SK-N-SH treated with all-trans-retinoic acid at 6 μM for 48 hours (cell line): ENCODE measurements at regions not wholly inside any gene's neighbourhood (a gene's known extent, or its start where the extent isn't known, plus 50 kb on each side); places are given as distances from the start of the nearest gene placed in this dataset.
"Not testable (repeated sequence)": the region's sequence is repeated elsewhere in the genome, so short reads cannot be mapped to it uniquely, and the experiment has no call there.

Experiments
- ATAC-seq: fragments of 200-7000 bp; cut with Tn5 transposase; 3 replicates; pipeline ENCODE4 v1.9.1; 2020; ENCODE audit warnings: mild to moderate bottlenecking, moderate library complexity
- ARNTL ChIP-seq: fragments of 450-650 bp; formaldehyde crosslinking; IDR thresholded peaks from 2 replicates; pipeline ENCODE4 v1.5.0; 2020; ENCODE audit warnings: low read depth, mild to moderate bottlenecking, moderate library complexity, borderline replicate concordance
- CREB5 ChIP-seq: fragments of 250-450 bp; sonication (Bioruptor Pico); IDR thresholded peaks from 2 replicates; pipeline ENCODE4 v1.5.1; 2020; ENCODE audit warnings: low read depth, mild to moderate bottlenecking, moderate library complexity
- CSDC2 ChIP-seq: fragments of 250-450 bp; sonication (Bioruptor Pico); IDR thresholded peaks from 2 replicates; pipeline ENCODE4 v1.5.0; 2020; ENCODE audit warnings: mild to moderate bottlenecking, moderate library complexity
- CSRNP3 ChIP-seq: fragments of 250-450 bp; sonication (Bioruptor Pico); IDR thresholded peaks from 2 replicates; pipeline ENCODE4 v1.5.1; 2021; ENCODE audit warnings: mild to moderate bottlenecking, moderate library complexity
- GLIS3 ChIP-seq: fragments of 250-450 bp; sonication (Bioruptor Pico); IDR thresholded peaks from 2 replicates; pipeline ENCODE4 v1.5.0; 2020; ENCODE audit warnings: mild to moderate bottlenecking, moderate library complexity
- ISL1 ChIP-seq: fragments of 250-450 bp; sonication (Bioruptor Pico); IDR thresholded peaks from 2 replicates; pipeline ENCODE4 v2.1.2; 2022; ENCODE audit warnings: mild to moderate bottlenecking, moderate library complexity
- OSR1 ChIP-seq: fragments of 250-450 bp; sonication (Bioruptor Pico); IDR thresholded peaks from 2 replicates; pipeline ENCODE4 v1.8.0; 2022; ENCODE audit warnings: moderate library complexity, mild to moderate bottlenecking, inconsistent platforms
- PATZ1 ChIP-seq: fragments of 250-450 bp; sonication (Bioruptor Pico); IDR thresholded peaks from 2 replicates; pipeline ENCODE4 v1.8.0; 2020; ENCODE audit warnings: mild to moderate bottlenecking, moderate library complexity, borderline replicate concordance
- POU6F1 ChIP-seq: fragments of 250-450 bp; sonication (Bioruptor Pico); IDR thresholded peaks from 2 replicates; pipeline ENCODE4 v1.8.0; 2021; ENCODE audit warnings: low read depth, mild to moderate bottlenecking, moderate library complexity, borderline replicate concordance
- PPARA ChIP-seq: fragments of 250-450 bp; sonication (Bioruptor Pico); IDR thresholded peaks from 2 replicates; pipeline ENCODE4 v1.5.0; 2020; ENCODE audit warnings: mild to moderate bottlenecking, borderline replicate concordance
- RARB ChIP-seq: fragments of 250-450 bp; sonication (Bioruptor Pico); IDR thresholded peaks from 2 replicates; pipeline ENCODE4 v1.8.0; 2021; ENCODE audit warnings: mild to moderate bottlenecking, moderate library complexity
- TCF4 ChIP-seq: fragments of 250-450 bp; sonication (Bioruptor Pico); IDR thresholded peaks from 2 replicates; pipeline ENCODE4 v1.8.0; 2021; ENCODE audit warnings: mild to moderate bottlenecking, moderate library complexity, borderline replicate concordance
- TOX ChIP-seq: fragments of 250-450 bp; sonication (Bioruptor Pico); IDR thresholded peaks from 2 replicates; pipeline ENCODE4 v1.8.0; 2021; ENCODE audit warnings: mild to moderate bottlenecking, moderate library complexity, borderline replicate concordance
- TSHZ2 ChIP-seq: fragments of 250-450 bp; sonication (Bioruptor Pico); IDR thresholded peaks from 2 replicates; pipeline ENCODE4 v1.5.0; 2020; ENCODE audit warnings: mild to moderate bottlenecking, moderate library complexity
- ZFP30 ChIP-seq: fragments of 450-650 bp; formaldehyde crosslinking; IDR thresholded peaks from 2 replicates; pipeline ENCODE4 v1.5.0; 2022; ENCODE audit warnings: mild to moderate bottlenecking, moderate library complexity
- ZNF565 ChIP-seq: fragments of 450-650 bp; formaldehyde crosslinking; conservative IDR thresholded peaks from 2 replicates; pipeline ENCODE4 v1.5.0; 2020; ENCODE audit warnings: low read depth, mild to moderate bottlenecking, moderate library complexity
- ZNF70 ChIP-seq: fragments of 450-650 bp; formaldehyde crosslinking; IDR thresholded peaks from 2 replicates; pipeline ENCODE4 v1.5.0; 2020; ENCODE audit warnings: mild to moderate bottlenecking, moderate library complexity
- ZNF8 ChIP-seq: fragments of 450-650 bp; formaldehyde crosslinking; IDR thresholded peaks from 2 replicates; pipeline ENCODE4 v1.5.0; 2020; ENCODE audit warnings: mild to moderate bottlenecking, moderate library complexity

GRCh38 chr1:14168326-14169063, 430.0 kb upstream of the KAZN start:
- TF ChIP-seq ISL1 (CRISPR knock-in tag) (no peak), PATZ1 (CRISPR knock-in tag) (no peak), ZNF565 (CRISPR knock-in tag) (no peak), ZFP30 (CRISPR knock-in tag) (no peak), CSRNP3 (no peak), ZNF8 (CRISPR knock-in tag) (no peak), TSHZ2 (no peak), CSDC2 (CRISPR knock-in tag) (no peak), GLIS3 (CRISPR knock-in tag) (no peak), POU6F1 (CRISPR knock-in tag) (no peak), OSR1 (CRISPR knock-in tag) (no peak), ZNF70 (no peak), CREB5 (no peak), TOX (no peak)
- ATAC-seq, result no peak

GRCh38 chr1:14173598-14173997, 424.9 kb upstream of the KAZN start:
- TF ChIP-seq TCF4 (CRISPR knock-in tag) (no peak), ZFP30 (CRISPR knock-in tag) (no peak), PATZ1 (CRISPR knock-in tag) (no peak), RARB (no peak), ARNTL (CRISPR knock-in tag) (no peak), TSHZ2 (no peak), TOX (no peak), CSDC2 (CRISPR knock-in tag) (no peak), GLIS3 (CRISPR knock-in tag) (no peak), ZNF565 (CRISPR knock-in tag) (no peak), OSR1 (CRISPR knock-in tag) (no peak), PPARA (CRISPR knock-in tag) (no peak), ZNF8 (CRISPR knock-in tag) (no peak), CSRNP3 (no peak), POU6F1 (CRISPR knock-in tag) (no peak)
- TF ChIP-seq, all 23 proteins: peak for 0
- no peak for ATAC-seq

GRCh38 chr1:14177866-14178265, 420.6 kb upstream of the KAZN start:
- not testable (repeated sequence) for ATAC-seq
